Activated T-helper 2 cell treated with anti-CD3 and anti-CD28 coated beads, Interferon-gamma antibody, Interleukin-2, Interleukin-4, amounts not matched to agents 10 μg/mL and 5 μg/mL and 100 μg/mL, durations not matched to agents 14 hours and 24 hours and 36 hours (primary cell): ENCODE measurements at regions not wholly inside any gene's neighbourhood (a gene's known extent, or its start where the extent isn't known, plus 50 kb on each side); places are given as distances from the start of the nearest gene placed in this dataset.

Experiments
- DNase-seq: peaks from one replicate; pipeline ENCODE4 v3.0.0; 2021; ENCODE audit warnings: low spot score
- H3K27ac Mint-ChIP-seq: one replicate; pipeline ENCODE4 v1.8.0; 2021; ENCODE audit warnings: mixed read lengths
- H3K27me3 Mint-ChIP-seq: one replicate; pipeline ENCODE4 v1.8.0; 2021; ENCODE audit warnings: low read depth, mixed read lengths
- H3K36me3 Mint-ChIP-seq: one replicate; pipeline ENCODE4 v1.8.0; 2021; ENCODE audit warnings: low read depth, mixed read lengths
- H3K4me1 Mint-ChIP-seq: one replicate; pipeline ENCODE4 v1.8.0; 2021; ENCODE audit warnings: low read depth, mixed read lengths
- H3K4me3 Mint-ChIP-seq: one replicate; pipeline ENCODE4 v1.8.0; 2021; ENCODE audit warnings: low read depth, mild to moderate bottlenecking, moderate library complexity, mixed read lengths
- H3K9me3 Mint-ChIP-seq: one replicate; pipeline ENCODE4 v1.8.0; 2021; ENCODE audit warnings: mixed read lengths
- intact Hi-C: fragments of 100-400 bp; cut with micrococcal nuclease; formaldehyde crosslinking; loops from one replicate; pipeline ENCODE4 v1.15.1; 2023

GRCh38 chrX:43525901-43526610 is 130.0 kb upstream of the MAOA start:
- H3K9me3 Mint-ChIP-seq = no peaks in the 10 kb centered on the region
- intact Hi-C loops = no loop called here
- no peak overlapping the region for H3K4me3 Mint-ChIP-seq
- H3K4me1 Mint-ChIP-seq = no peaks in the 10 kb centered on the region
- no peaks in the 10 kb centered on the region for H3K27me3 Mint-ChIP-seq
- DNase-seq = no peak
- H3K36me3 Mint-ChIP-seq = no peaks in the 10 kb centered on the region
- no peak overlapping the region for H3K27ac Mint-ChIP-seq

GRCh38 chrX:43526878-43527277 is 129.2 kb upstream of the MAOA start:
- H3K4me1 Mint-ChIP-seq = peaks cover 1% of the 10 kb centered on the region
- no peaks in the 10 kb centered on the region for H3K27me3 Mint-ChIP-seq
- no peak overlapping the region for H3K27ac Mint-ChIP-seq
- peaks cover 1% of the 10 kb centered on the region for H3K9me3 Mint-ChIP-seq
- intact Hi-C loops = no loop called here
- H3K4me3 Mint-ChIP-seq = no peak overlapping the region
- no peak for DNase-seq
- no peaks in the 10 kb centered on the region for H3K36me3 Mint-ChIP-seq

- intact Hi-C loops = no loop called here
These were observed 128.3 kb upstream of the MAOA start for GRCh38 chrX:43527801-43528200.

GRCh38 chrX:43530837-43531236 is 125.3 kb upstream of the MAOA start:
- H3K9me3 Mint-ChIP-seq = peaks cover 20% of the 10 kb centered on the region

More at GRCh38 chrX:43527801-43528200, 128.3 kb upstream of the MAOA start:
- no peak for DNase-seq
- H3K27me3 Mint-ChIP-seq = no peaks in the 10 kb centered on the region
- no peak overlapping the region for H3K27ac Mint-ChIP-seq
- H3K9me3 Mint-ChIP-seq = peaks cover 3% of the 10 kb centered on the region
- H3K36me3 Mint-ChIP-seq = no peaks in the 10 kb centered on the region
- H3K4me3 Mint-ChIP-seq = no peak overlapping the region
- peaks cover 1% of the 10 kb centered on the region for H3K4me1 Mint-ChIP-seq

GRCh38 chrX:43540318-43540717 is 115.8 kb upstream of the MAOA start:
- Mint-ChIP-seq H3K27me3 (no peaks in the 10 kb centered on the region), H3K4me1 (no peaks in the 10 kb centered on the region), H3K4me3 (no peak overlapping the region), H3K36me3 (no peaks in the 10 kb centered on the region), H3K9me3 (no peaks in the 10 kb centered on the region), H3K27ac (no peak overlapping the region)
- intact Hi-C loops = no loop called here
- DNase-seq = no peak

More at GRCh38 chrX:43530837-43531236, 125.3 kb upstream of the MAOA start:
- Mint-ChIP-seq H3K4me3 (no peak overlapping the region), H3K4me1 (peaks cover 1% of the 10 kb centered on the region), H3K36me3 (peaks cover 3% of the 10 kb centered on the region), H3K27ac (no peak overlapping the region), H3K27me3 (no peaks in the 10 kb centered on the region)
- intact Hi-C loops = no loop called here
- no peak for DNase-seq

- intact Hi-C loops = no loop called here
These were observed 104.5 kb upstream of the MAOA start for GRCh38 chrX:43551590-43551989.

GRCh38 chrX:43552156-43552555 is 103.9 kb upstream of the MAOA start:
- H3K9me3 Mint-ChIP-seq = no peaks in the 10 kb centered on the region
- H3K4me1 Mint-ChIP-seq = no peaks in the 10 kb centered on the region
- no peaks in the 10 kb centered on the region for H3K27me3 Mint-ChIP-seq
- DNase-seq = no peak
- intact Hi-C loops = no loop called here
- no peak overlapping the region for H3K27ac Mint-ChIP-seq
- no peaks in the 10 kb centered on the region for H3K36me3 Mint-ChIP-seq
- no peak overlapping the region for H3K4me3 Mint-ChIP-seq

More at GRCh38 chrX:43551590-43551989, 104.5 kb upstream of the MAOA start:
- Mint-ChIP-seq H3K4me3 (no peak overlapping the region), H3K27ac (no peak overlapping the region), H3K4me1 (no peaks in the 10 kb centered on the region), H3K36me3 (no peaks in the 10 kb centered on the region), H3K9me3 (no peaks in the 10 kb centered on the region), H3K27me3 (no peaks in the 10 kb centered on the region)
- DNase-seq = no peak

- peaks cover 4% of the 10 kb centered on the region for H3K4me1 Mint-ChIP-seq
- no peaks in the 10 kb centered on the region for H3K36me3 Mint-ChIP-seq
- H3K4me3 Mint-ChIP-seq = no peak overlapping the region
- H3K27me3 Mint-ChIP-seq = no peaks in the 10 kb centered on the region
- DNase-seq = no peak
- no peak overlapping the region for H3K27ac Mint-ChIP-seq
- intact Hi-C loops = no loop called here
- no peaks in the 10 kb centered on the region for H3K9me3 Mint-ChIP-seq
These were observed 103.4 kb upstream of the MAOA start for GRCh38 chrX:43552703-43553102.

- Mint-ChIP-seq H3K4me3 (no peak overlapping the region), H3K36me3 (no peaks in the 10 kb centered on the region), H3K9me3 (no peaks in the 10 kb centered on the region), H3K4me1 (peaks cover 7% of the 10 kb centered on the region), H3K27ac (no peak overlapping the region), H3K27me3 (no peaks in the 10 kb centered on the region)
- DNase-seq = no peak
- intact Hi-C loops = no loop called here
These were observed 102.8 kb upstream of the MAOA start for GRCh38 chrX:43553257-43553656.

- intact Hi-C loops = loop anchor here (5.0 kb wide), 2 partner anchors 1759 to 1774 kb away; no protein-coding TSS in a partner anchor
- Mint-ChIP-seq H3K36me3 (no peaks in the 10 kb centered on the region), H3K27ac (no peak overlapping the region), H3K9me3 (no peaks in the 10 kb centered on the region), H3K4me3 (no peak overlapping the region), H3K27me3 (no peaks in the 10 kb centered on the region), H3K4me1 (peaks cover 17% of the 10 kb centered on the region)
- no peak for DNase-seq
These were observed 99.9 kb upstream of the MAOA start for GRCh38 chrX:43556207-43556606.

GRCh38 chrX:43557792-43558191 is 98.3 kb upstream of the MAOA start:
- intact Hi-C loops = loop anchor here (1.0 to 5.0 kb wide), 3 partner anchors 208 to 1775 kb away; no protein-coding TSS in a partner anchor
- no peak overlapping the region for H3K4me3 Mint-ChIP-seq
- no peak overlapping the region for H3K27ac Mint-ChIP-seq
- peaks cover 8% of the 10 kb centered on the region for H3K36me3 Mint-ChIP-seq
- H3K27me3 Mint-ChIP-seq = no peaks in the 10 kb centered on the region
- DNase-seq = peak; percentile 20
- peaks cover 17% of the 10 kb centered on the region for H3K4me1 Mint-ChIP-seq
- H3K9me3 Mint-ChIP-seq = no peaks in the 10 kb centered on the region

GRCh38 chrX:43559644-43560043 is 96.5 kb upstream of the MAOA start:
- DNase-seq = peak; percentile 17
- H3K4me3 Mint-ChIP-seq = no peak overlapping the region

GRCh38 chrX:43560247-43560946 is 95.7 kb upstream of the MAOA start:
- DNase-seq = no peak
- peak overlapping the region; percentile 43 for H3K27ac Mint-ChIP-seq
- peaks cover 11% of the 10 kb centered on the region for H3K36me3 Mint-ChIP-seq
- intact Hi-C loops = loop anchor here (5.0 to 10.0 kb wide), 2 partner anchors 97 to 394 kb away; partner anchors contain the start of gene MAOA
- peaks cover 19% of the 10 kb centered on the region for H3K4me1 Mint-ChIP-seq
- H3K4me3 Mint-ChIP-seq = no peak overlapping the region
- H3K9me3 Mint-ChIP-seq = no peaks in the 10 kb centered on the region
- no peaks in the 10 kb centered on the region for H3K27me3 Mint-ChIP-seq

More at GRCh38 chrX:43559644-43560043, 96.5 kb upstream of the MAOA start:
- H3K36me3 Mint-ChIP-seq = peaks cover 11% of the 10 kb centered on the region
- H3K4me1 Mint-ChIP-seq = peaks cover 19% of the 10 kb centered on the region
- no peaks in the 10 kb centered on the region for H3K9me3 Mint-ChIP-seq
- intact Hi-C loops = loop anchor here (1.0 to 10.0 kb wide), 5 partner anchors 98 to 1777 kb away; partner anchors contain the start of gene MAOA
- peak overlapping the region; percentile 33 for H3K27ac Mint-ChIP-seq
- H3K27me3 Mint-ChIP-seq = no peaks in the 10 kb centered on the region
